Inferior parietal cortex (tissue), 1 donor: ENCODE measurements at regions not wholly inside any gene's neighbourhood (a gene's known extent, or its start where the extent isn't known, plus 50 kb on each side); places are given as distances from the start of the nearest gene placed in this dataset.
"Not testable (repeated sequence)": the region's sequence is repeated elsewhere in the genome, so short reads cannot be mapped to it uniquely, and the experiment has no call there.

Experiments
- DNase-seq: peaks from one replicate; pipeline ENCODE4 v3.0.0-alpha.2; 2016; ENCODE audit errors: extremely low spot score

DNA sequence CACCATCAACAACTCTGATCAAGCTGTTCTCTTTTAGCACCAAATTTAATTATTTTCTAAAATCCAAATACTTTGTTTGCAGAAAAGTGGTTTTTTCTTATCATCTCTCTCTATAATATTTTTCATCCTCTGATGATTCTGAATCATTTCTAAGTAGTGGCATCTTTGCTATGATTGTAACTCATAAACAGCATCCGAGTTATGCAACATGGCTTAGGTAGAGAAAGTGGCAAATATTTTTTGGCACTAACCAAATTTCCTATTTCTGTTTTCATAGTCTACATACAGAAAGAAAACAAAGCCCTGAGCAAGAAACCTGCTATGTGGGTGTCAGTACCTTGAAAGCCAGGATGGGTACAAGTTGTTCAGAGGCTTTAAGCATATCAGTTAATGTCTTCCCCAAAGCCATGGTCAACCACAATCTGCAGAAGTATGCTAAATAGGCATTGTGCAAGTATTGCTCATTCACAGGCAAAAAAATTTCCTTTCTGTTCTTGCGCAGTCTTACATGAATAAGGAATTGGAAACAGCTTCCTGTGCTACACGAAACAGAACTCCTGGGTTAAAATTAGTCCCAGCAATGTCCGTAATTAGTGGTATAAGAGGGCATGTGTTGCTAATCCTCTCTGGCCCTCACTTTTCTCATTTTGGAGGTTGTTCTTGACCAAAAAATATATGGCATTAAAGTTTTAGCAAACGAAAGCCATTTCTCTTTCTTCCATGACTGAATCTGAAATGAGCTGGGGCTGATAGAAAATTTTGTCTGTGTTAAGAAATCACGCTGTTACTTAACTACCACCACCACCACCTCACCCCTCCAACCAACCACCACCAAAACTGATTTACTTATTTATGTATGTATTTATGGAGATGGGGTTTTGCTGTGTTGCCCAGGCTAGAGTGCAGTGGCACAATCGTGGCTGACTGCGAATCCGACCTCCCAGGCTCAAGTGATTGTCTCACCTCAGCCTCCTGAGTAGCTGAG is 325.6 kb upstream of the MAGI2 start:
- peak; percentile 52 for DNase-seq

DNA sequence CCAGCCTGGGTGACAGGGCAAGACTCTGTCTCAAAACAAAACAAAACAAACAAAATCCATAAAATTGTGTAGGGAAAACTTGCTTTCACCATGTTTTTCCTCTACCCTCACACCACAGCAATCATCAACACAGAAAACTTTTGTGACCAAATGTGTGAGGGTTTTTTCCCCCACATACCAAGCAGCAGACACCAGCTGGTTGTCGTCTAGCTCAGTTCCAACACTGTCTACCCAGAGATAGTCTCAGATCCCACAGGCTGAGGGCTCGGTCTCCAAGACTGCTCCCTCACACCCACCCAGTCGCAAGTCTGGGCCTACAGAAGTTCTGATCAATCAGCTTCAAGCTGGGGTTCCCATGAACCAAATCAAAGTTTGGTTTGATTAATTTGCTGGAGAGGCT is 322.4 kb upstream of the MAGI2 start:
- no peak for DNase-seq

DNA sequence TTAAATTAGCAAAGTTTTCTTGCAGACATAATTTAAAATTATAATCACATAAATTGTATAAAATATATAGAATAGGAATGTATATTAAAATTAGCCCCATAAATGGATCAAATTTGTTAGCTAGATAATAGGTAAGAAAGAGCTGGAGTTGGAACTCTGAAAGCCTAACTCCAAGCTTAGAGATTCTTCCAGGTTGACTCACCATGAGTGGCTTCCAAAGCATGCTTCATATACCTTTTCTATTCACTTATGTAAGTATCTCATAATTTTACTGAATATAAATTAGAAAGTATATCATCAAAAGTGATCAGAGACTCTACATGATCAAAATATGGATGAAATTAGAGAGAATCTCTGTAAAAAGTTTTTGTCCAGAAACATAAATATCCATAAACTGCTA is 320.7 kb upstream of the MAGI2 start:
- no peak for DNase-seq

- no peak for DNase-seq
These were observed 317.5 kb upstream of the MAGI2 start for GRCh38 chr7:79770970-79771369.

GRCh38 chr7:79770063-79770462 is 316.6 kb upstream of the MAGI2 start:
- DNase-seq = no peak

DNA sequence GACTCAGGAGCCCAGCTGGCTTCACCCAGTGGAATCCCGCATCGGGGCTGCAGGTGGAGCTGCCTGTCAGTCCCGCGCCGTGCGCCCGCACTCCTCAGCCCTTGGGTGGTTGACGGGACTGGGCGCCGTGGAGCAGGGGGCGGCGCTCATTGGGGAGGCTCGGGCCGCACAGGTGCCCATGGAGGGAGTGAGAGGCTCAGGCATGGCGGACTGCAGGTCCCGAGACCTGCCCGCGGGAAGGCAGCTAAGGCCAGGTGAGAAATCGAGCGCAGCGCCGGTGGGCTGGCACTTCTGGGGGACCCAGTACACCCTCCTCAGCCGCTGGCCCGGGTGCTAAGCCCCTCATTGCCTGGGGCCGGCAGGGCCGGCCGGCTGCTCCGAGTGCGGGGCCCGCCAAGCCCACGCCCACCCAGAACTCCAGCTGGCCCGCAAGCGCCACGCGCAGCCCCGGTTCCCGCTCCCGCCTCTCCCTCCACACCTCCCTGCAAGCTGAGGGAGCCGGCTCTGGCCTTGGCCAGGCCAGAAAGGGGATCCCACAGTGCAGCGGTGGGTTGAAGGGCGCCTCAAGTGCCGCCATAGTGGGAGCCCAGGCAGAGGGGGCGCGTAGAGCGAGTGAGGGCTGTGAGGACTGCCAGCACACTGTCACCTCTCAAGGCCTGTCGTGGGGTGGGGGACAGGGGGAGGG is 314.6 kb upstream of the MAGI2 start:
- DNase-seq = not testable (repeated sequence)

DNA sequence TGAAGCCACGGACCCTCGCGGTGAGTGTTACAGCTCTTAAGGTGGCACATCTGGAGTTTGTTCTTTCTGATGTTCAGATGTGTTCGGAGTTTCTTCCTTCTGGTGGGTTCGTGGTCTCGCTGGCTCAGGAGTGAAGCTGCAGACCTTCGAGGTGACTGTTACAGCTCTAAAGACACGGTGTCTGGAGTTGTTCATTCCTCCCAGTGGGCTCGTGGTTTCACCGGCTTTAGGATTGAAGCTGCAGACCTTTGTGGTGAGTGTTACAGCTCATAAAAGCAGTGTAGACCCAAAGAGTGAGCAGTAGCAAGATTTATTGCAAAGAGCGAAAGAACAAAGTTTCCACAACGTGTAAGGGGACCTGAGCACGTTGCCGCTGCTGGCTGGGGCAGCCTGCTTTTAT is 313.7 kb upstream of the MAGI2 start:
- DNase-seq = not testable (repeated sequence)

DNA sequence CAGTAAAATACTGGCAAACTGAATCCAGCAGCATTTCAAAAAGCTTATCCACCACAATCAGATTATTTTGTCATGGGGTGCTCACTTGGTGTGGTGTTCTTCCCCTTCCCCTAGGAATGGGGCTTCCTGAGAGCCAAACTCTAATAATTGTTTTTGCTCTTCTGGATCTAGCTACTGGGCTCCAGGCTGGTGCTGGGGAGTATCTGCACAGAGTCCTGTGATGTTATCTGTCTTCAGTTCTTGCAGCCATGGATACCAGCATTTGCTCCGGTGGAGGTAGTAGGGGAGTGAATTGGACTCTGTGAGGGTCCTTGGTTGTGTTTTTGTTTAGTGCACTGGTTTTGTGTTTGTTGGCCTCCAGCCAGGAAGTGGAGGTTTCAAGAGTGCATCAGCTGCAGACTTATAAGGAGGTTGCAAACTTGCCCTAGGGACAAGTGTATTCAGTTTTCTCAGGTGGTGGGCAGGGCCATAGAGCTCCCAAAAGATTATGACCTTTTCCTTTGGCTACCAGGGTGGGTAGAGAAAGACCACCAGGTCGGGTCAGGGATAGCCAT is 308.5 kb upstream of the MAGI2 start:
- no peak for DNase-seq

DNA sequence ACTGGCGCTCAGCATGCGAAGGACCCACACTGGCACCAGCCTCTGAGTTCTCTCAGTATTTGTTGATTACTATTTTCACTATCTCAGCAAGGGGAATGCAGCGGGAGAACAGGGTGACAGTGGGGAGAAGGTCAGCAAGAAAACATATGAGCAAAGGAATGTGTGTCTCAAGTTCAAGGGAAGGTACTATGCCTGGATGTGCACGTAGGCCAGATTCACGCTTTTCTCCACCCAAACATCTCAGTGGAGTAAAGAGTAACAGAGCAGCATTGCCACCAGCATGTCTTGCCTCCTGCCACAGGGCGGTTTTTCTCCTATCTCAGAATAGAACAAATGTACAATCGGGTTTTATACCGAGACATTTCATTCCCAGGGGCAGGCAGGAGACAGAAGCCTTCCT is 297.5 kb upstream of the MAGI2 start:
- not testable (repeated sequence) for DNase-seq

DNA sequence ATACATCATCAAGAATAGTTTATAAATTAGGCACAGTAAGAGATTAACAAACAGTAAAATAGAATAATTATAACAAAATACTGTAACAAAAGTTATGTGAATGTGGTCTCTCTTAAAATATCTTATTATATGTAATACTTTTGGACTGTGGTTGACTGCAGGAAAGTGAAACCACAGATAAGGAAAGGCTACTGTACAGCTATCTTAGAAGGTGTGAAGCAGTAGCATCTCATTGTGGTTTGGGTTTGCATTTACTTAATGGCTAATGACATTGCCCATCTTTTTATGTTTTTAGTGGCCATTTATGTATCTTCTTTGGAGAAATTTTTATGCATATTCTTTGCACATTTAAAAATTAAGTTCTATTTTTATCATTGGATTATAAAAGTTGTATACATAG is 296.4 kb upstream of the MAGI2 start:
- no peak for DNase-seq

DNA sequence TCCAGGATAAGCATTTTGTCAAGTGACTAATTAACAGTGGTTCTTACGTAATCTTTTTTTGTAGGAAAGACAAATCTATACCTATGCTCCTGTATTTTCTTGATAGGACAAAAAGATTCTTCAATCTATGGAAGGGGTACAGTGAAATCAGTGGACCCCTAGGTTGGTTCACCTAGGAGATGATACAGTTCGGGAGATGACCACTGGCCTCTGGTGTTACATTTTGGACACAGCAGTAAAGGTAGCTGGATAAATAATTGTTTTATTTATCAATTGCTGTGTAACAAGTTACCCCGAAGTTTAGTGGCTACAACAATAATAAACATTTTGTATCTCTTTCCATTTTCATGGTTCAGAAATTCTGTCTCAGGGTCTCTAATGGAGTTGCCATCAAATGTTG is 288.2 kb upstream of the MAGI2 start:
- DNase-seq = no peak

GRCh38 chr7:79740076-79740475 is 286.6 kb upstream of the MAGI2 start:
- no peak for DNase-seq

GRCh38 chr7:79739036-79739709 is 285.7 kb upstream of the MAGI2 start:
- not testable (repeated sequence) for DNase-seq

GRCh38 chr7:79736418-79736817 is 283.0 kb upstream of the MAGI2 start:
- DNase-seq = no peak

GRCh38 chr7:79735012-79735411 is 281.5 kb upstream of the MAGI2 start:
- DNase-seq = no peak

DNA sequence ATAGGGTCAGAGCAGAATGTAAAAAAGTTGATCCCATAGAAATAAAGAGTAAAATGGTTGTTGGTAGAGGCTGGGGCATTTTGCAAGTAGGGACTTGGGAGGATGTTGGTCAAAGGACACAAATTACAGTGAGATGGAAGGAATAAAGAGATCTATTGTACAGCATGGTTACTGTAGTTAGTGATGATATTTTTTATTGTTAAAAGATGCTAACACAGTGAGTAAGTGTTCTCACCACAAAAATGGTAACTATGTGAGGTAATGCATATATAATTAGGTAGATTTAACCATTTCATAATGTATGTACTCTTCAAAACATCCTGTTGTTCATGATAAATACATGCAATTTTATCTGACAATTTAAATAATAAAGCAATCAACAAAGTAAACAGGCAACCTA is 280.7 kb upstream of the MAGI2 start:
- DNase-seq = no peak

GRCh38 chr7:79732535-79732934 is 279.1 kb upstream of the MAGI2 start:
- no peak for DNase-seq

GRCh38 chr7:79730971-79731370 is 277.5 kb upstream of the MAGI2 start:
- DNase-seq = no peak

DNA sequence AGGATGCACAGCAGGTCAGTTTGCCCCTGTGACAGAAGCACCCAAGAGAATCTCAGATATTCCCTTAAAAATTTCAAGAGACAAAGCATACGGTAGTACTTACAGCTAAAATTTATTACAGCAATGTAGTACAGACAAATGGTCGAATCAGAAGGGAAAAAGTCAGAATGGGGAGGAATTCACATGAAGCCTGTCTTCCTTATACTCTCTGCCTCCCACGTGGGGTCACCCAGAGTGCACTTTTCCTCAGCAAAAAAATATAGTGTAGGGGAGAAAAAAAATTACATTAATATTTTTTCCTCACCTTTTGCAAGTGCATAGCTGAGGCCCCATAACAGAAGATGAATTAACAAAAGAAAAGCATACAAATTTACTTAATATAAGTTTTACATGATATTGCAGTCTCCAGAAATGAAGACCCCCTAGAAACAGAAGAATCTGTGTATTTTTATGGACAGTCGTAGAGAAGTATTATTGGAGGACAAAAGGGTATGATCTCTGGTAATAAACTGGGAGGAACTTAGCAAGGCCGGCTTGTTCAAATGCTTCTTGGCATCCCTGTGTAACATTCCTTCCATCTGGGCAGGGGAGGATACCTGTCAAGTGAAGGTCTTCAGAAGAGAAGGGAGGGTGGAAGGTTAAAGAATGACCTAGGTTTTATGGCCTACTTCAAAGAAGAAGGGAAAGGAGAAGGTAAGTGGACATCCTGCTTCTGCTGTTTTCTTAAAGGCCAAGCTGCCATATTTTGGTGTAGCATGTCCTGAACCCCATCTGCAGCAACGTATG is 270.6 kb upstream of the MAGI2 start:
- DNase-seq = no peak

DNA sequence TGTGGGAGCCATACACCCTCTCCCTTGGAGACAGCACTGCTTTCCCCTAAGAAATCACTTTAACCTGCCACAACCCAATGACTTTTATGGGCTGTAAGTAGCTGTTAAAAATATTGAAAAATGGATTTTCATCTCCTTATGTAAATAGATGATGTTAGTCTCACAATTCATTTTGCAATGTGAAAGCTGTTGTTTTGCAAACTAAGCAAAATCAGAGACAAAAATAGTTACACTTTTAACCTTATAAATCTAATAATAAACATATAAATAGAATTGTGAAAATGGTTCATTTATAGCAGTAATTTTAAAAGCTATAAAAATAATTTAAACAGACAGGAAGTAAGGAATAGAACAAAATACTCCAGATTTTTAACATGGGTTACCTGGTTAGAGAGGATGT is 268.8 kb upstream of the MAGI2 start:
- no peak for DNase-seq

GRCh38 chr7:79719216-79719615 is 265.7 kb upstream of the MAGI2 start:
- DNase-seq = no peak
